Glomerular endothelial cell (primary cell): ENCODE measurements at regions not wholly inside any gene's neighbourhood (a gene's known extent, or its start where the extent isn't known, plus 50 kb on each side); places are given as distances from the start of the nearest gene placed in this dataset.

Experiments used
- DNase-seq: peaks from one replicate; pipeline ENCODE4 v3.0.0-alpha.2; 2011; ENCODE audit warnings: low read depth, low spot score; ENCODE audit errors: extremely low read depth

GRCh38 chr13:53788286-53788685 lies 759.7 kb downstream of the OLFM4 start:
- DNase-seq: no peak

DNA sequence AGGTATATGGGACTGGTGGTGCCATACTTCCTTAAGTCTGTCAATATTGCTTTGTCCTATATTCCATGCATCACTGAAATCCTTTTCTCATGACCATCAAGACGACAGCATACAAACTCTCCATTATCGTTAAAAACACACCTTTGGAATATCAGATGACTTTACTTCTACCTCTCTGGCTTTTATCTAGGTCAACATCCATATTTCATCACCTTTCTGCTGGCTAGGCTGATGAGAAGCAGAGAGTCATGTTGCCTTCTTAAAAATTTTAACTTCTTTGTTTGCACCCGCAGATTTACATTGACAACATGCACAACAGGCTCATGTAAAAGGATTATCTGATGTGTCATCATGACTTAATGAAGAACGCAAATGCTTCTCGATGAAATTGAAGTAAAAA lies 771.4 kb downstream of the OLFM4 start:
- DNase-seq: no peak

GRCh38 chr13:53807251-53807834 lies 778.7 kb downstream of the OLFM4 start:
- no peak for DNase-seq

DNA sequence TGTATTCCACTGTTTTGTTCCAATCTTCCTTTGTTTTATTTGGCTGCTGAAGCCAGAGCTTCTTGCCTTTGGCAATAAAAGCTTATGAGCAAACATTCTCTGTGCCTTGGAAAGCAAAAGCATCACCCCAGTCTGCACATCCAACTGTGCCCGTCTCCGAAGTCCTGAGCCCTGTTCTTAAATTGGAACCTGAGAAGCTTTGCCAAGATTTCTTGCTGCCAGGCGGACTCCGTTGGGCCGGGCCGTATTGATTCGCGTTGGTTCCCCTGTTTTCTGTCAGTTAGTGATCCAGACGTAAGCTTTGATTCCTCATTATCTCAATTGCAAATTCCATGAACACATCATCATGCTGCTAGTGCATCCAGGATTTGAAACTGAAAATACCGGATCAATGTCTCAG lies 793.0 kb downstream of the OLFM4 start:
- no peak for DNase-seq

DNA sequence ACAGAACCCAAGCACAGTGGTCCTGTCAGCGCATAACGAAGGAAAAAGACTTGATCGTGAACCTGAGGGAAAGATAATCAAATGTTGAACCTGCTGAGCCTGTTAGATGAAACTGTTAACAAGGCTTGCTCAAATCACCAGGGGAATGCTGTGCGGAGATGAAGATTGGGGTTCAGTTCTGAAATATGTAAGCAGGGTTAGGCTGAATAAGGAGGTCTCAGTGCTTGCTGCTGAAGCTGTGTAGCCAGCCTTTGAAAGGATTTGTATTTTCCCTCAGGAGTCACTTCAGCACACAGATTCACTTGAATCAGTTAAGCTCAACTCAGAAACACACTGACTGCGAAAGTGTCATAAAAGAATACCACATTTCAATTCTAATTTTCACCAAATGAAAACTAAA lies 793.5 kb downstream of the OLFM4 start:
- DNase-seq: no peak

GRCh38 chr13:53839461-53839860 lies 810.8 kb downstream of the OLFM4 start:
- DNase-seq: no peak

DNA sequence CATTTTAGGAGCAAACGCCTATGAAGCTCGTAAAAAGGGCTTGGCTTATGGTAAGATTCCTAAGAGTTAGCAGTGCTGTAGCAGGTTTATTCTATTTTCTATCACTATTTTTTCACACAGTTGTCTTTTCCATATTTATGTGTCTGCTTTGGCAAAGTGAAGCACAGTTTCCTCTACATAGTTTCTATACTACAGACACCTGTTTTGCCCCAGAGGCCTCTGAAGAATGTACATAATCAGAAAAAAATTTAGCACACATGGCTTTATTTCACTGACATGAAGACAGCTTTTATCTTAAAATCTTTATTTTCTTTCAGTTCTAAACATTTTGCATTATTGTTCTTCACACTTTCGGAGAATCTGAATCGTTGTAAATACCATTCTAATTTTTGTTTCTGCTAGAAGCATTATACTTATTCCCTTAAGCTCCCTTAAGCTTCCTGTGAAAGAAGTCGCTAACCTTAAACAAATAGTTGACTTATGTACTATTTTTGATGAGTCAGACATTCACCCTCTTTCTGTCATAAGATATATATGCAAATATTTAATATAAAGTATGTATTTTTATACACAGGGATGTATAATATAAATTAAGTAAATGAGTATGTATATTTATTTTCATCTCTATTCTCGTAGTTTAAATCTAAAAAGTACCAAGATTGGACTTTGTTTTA lies 816.0 kb downstream of the OLFM4 start:
- no peak for DNase-seq

DNA sequence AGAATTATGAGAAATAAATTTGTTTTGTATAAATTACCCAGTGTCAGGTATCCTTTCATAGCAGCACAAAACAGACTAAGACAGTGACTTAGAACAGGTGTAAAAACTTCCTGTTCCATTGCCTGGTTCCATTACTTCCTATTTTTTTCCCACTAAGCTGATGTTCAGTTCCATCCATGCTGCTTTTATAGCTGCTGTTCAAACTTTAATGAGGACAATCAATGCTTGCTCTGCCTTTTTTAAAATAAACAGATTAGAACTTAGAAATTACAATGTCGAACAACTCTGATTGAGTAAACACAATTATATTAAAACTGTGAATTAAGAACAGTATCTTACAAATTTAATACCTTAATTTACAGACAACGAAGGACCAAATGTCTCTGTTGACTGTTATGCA lies 818.9 kb downstream of the OLFM4 start:
- DNase-seq: no peak

GRCh38 chr13:53848366-53848961 lies 819.9 kb downstream of the OLFM4 start:
- no peak for DNase-seq

- no peak for DNase-seq
Measured at GRCh38 chr13:53854321-53854720, 825.7 kb downstream of the OLFM4 start.

DNA sequence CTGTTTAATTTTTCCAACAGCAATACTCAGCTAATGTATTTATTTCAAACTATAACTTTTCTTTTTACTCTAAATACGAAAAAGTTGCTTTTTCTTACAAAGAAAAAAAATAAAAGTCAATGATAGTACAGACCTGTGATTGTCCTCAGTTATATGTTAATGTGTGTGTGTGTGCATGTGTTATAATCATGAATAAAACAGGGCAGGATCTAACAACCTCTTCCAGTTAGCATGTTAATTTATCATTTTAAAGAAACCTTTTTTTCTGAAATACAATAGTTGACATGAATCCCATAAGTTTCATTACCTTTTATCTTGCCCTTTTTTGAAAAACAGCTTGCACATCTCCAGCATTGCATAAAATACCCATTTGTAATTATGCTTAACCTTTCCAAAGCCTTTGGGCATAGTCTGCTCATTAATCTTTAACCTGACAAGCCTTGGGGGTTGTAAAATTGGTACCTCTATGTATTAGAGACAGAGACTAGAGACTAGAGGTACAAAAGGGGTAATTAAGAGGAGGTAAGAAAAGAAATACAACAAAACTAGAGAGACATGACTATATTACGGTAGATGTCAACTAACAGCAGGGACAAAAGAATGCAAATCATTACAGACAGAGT lies 828.1 kb downstream of the OLFM4 start:
- DNase-seq: no peak

DNA sequence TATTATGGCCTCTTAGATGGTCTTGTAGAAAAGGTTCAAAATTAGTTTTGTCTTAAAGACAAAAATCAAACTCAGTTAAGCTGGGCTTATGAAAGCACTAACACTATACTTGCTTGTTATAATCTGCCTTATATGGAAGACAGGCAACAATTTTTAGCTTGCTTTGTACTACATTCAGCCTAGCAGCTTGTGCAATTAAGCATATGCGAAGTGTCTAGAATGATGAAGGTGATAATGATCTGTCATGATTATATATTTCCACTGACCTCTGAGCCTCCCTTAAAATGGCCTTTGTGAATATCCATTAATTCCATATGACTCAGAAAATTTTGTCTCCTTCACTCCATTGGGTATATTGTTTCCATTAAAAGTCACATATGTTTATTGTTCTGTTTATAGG lies 834.9 kb downstream of the OLFM4 start:
- DNase-seq: no peak

- DNase-seq: no peak
Measured at GRCh38 chr13:53873558-53873957, 844.9 kb downstream of the OLFM4 start.

DNA sequence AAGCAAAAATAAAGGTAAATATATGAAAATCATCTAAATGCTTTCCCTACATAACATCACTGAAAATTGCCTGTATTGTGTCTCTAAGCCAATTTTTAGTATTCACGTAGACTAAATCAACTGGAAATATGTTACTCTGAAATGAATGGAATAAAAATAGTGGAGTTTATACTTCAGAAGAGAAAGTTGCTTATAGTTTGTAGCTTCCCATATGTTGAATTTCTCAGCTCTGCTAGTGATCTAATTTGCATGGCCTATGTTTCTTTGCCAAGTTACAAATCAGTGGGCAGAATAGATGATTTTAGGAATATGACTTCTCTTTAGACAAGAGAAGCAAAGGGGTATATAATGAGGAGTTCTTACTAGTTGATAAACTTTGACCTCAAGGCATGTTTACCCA lies 850.2 kb downstream of the OLFM4 start:
- no peak for DNase-seq

- no peak for DNase-seq
Measured at GRCh38 chr13:53885997-53886396, 857.4 kb downstream of the OLFM4 start.

DNA sequence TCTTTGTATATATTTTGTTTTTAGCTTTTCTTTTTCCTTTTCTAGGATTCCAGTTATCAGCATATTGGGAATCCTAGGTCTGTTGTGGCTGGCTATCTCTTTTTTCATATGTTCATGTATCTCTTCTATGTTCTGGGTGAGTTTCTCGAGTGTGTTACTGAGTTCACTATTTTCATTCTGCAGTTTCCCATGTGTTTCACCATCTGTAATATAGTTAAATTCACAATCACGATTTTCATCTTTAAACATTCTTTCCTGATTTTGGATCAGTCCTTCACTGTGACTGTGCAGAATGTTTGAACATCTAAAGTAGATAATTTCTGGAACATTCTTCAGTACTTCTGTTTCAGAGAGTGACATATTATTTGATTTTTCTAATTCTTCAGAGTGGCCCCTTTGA lies 862.1 kb downstream of the OLFM4 start:
- DNase-seq: no peak

DNA sequence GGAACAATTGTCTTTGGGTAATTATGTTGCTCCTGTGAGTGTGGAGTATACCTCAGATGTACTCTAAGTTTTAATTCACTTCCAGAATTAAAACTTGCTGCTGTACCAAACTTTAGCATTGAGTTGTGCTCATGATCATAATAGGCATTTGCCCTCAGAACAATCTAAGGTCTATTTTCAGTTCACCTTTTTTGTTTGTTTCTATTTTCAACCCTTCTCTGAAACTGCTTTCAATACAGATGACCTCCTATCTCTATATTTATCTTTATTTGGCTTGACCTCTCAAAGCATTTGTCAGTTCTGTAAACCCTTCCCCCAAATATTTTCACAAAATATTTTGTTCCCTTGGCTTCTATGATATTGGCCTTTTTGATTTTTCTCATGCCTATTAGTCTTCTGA lies 873.0 kb downstream of the OLFM4 start:
- no peak for DNase-seq

DNA sequence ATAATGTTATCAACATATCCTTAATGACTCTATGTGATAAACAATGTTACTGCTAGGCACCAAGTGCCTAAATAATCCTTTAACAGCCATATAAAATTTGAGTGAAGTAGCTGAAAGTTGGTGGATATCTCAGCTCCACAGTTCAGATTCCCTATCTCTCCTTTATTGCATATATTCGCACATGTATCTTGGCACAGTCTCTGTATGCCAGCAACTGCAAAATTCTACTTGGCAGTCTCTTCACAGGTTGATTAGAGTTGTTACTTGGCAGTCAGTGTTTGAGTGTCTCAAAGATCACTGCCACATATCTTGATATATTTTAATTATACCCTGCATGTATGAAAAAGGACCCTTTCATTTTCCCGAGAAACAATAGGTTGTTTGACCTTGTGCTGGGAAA lies 879.3 kb downstream of the OLFM4 start:
- DNase-seq: no peak

GRCh38 chr13:53920916-53921315 lies 892.3 kb downstream of the OLFM4 start:
- DNase-seq: no peak

- DNase-seq: no peak
Measured at GRCh38 chr13:53921473-53921872, 892.9 kb downstream of the OLFM4 start.

DNA sequence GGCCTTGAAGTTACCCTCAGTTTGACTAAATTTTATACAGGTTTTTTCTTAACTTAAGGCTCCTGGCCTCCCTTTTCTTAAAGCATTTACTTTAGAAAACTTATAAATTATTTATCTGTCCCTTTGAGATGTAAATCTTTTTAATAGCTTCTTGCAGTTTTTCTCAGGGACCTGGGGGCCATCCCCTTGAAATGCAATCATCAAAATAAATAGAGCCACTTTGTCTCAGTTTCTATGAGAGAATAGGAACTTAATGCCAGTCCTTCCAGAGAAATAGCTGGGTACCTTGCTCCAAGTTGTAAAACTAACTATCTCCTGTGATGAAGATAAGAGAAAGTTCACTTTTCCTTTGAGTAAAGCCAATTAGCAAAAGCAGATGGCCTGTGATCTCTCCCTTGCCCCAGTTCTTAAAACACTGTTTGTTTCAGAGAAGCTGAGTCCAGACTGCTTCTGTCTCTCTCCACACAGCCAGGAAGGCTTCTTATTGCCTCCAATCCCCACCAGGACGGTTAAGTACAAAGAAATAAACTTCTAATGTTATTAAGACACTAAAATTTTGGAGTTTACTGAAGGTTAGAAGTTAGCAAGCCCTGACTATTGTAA lies 913.1 kb downstream of the OLFM4 start:
- no peak for DNase-seq

- no peak for DNase-seq
Measured at GRCh38 chr13:53946500-53946899, 917.9 kb downstream of the OLFM4 start.
